ENCODE measurements at regions not wholly inside any gene's neighbourhood (a gene's known extent, or its start where the extent isn't known, plus 50 kb on each side); places are given as distances from the start of the nearest gene placed in this dataset.

DNA sequence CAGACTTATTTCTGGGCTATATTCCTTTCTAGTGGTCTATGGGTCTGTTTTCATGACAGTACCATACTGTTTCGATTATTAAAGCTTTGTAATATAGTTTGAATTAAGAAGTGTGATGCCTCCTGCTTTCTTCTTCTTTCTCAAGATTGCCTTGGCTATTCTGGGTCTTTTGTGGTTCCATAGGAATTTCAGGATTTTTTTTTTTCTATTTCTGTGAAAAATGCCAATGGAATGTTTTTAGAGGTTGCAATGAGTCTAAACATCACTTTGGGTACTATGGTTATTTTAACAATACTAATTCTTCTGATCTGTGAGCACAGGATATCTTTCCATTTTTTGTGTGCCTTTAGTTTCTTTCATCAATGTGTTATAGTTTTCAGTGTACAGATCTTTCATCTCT, 204.3 kb upstream of the HCCS start:
- no peak for TF ChIP-seq POLR2AphosphoS5 (IDR thresholded peaks at IDR 0.05)
- Histone ChIP-seq H3K4me3 (no peak overlapping the region), H3K36me3 (no peaks in the 10 kb centered on the region), H3K4me1 (no peaks in the 10 kb centered on the region), H3K27ac (no peak overlapping the region), H3K27me3 (no peaks in the 10 kb centered on the region), H3K9me3 (no peaks in the 10 kb centered on the region)
- DNase-seq = no peak
- 87 to 96% methylated on average over 1 of the region's 1 CpG for WGBS, 2 donors
- intact Hi-C loops (cut with DNase I) = no loop called here

- no peaks in the 10 kb centered on the region for H3K9me3 ChIP-seq
- intact Hi-C loops (cut with DNase I) = no loop called here
- H3K4me3 ChIP-seq = no peak overlapping the region
- TF ChIP-seq EP300 (IDR thresholded peaks at IDR 0.05) = no peak
- no peak for TF ChIP-seq POLR2AphosphoS5 (IDR thresholded peaks at IDR 0.05)
- H3K36me3 ChIP-seq = no peaks in the 10 kb centered on the region
- H3K27ac ChIP-seq = no peak overlapping the region
- no peak for DNase-seq
- peaks cover 0 to 5% (median 1%) of the 10 kb centered on the region in 4 donors for H3K4me1 ChIP-seq
- H3K27me3 ChIP-seq = no peaks in the 10 kb centered on the region
Observed at GRCh38 chrX:10922159-10922558, 189.0 kb upstream of the HCCS start.

DNA sequence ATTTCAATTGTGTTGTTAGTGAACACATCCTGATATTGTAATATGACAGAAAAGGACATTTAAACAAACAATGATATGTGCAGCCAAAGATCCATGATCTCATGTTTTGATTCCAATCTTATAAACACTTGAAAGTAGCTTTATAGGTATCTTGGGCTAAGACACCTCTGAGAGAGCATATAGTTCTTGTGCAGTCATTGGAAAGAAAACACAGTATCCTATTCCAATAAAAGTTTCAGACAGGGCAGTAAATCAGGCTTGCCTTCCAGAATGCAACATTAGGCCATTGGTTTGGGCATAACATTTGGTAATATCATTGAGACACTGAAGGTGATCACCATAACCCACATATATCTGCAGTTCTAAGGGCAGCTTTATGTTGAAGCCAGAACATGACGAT, 188.3 kb upstream of the HCCS start:
- intact Hi-C loops (cut with DNase I) = no loop called here
- Histone ChIP-seq H3K4me3 (no peak overlapping the region), H3K27me3 (no peaks in the 10 kb centered on the region), H3K36me3 (no peaks in the 10 kb centered on the region), H3K27ac (no peak overlapping the region), H3K9me3 (no peaks in the 10 kb centered on the region), H3K4me1 (peaks cover 0 to 5% (median 1%) of the 10 kb centered on the region in 4 donors)
- WGBS, 2 donors = 76 to 92% methylated on average over 1 of the region's 1 CpG
- TF ChIP-seq POLR2A (IDR thresholded peaks at IDR 0.05) (no peak), CTCF (IDR thresholded peaks at IDR 0.05) (no peak), POLR2AphosphoS5 (IDR thresholded peaks at IDR 0.05) (no peak), EP300 (IDR thresholded peaks at IDR 0.05) (no peak)
- no peak for DNase-seq

GRCh38 chrX:10923466-10923865, 187.7 kb upstream of the HCCS start:
- Histone ChIP-seq H3K27ac (no peak overlapping the region), H3K9me3 (no peaks in the 10 kb centered on the region), H3K27me3 (no peaks in the 10 kb centered on the region), H3K36me3 (no peaks in the 10 kb centered on the region), H3K4me3 (no peak overlapping the region), H3K4me1 (peaks cover 0 to 5% (median 1%) of the 10 kb centered on the region in 4 donors)
- WGBS, 2 donors = 83 to 91% methylated on average over 3 of the region's 3 CpGs
- no peak for TF ChIP-seq EP300 (IDR thresholded peaks at IDR 0.05)
- no peak for TF ChIP-seq POLR2A (IDR thresholded peaks at IDR 0.05)
- TF ChIP-seq CTCF (IDR thresholded peaks at IDR 0.05) = no peak
- no peak for TF ChIP-seq POLR2AphosphoS5 (IDR thresholded peaks at IDR 0.05)
- intact Hi-C loops (cut with DNase I) = no loop called here
- no peak for DNase-seq

GRCh38 chrX:10926404-10926803, 184.7 kb upstream of the HCCS start:
- Histone ChIP-seq H3K27me3 (no peaks in the 10 kb centered on the region), H3K4me1 (peaks cover 0 to 5% (median 1%) of the 10 kb centered on the region in 4 donors), H3K36me3 (no peaks in the 10 kb centered on the region), H3K4me3 (no peak overlapping the region), H3K27ac (no peak overlapping the region), H3K9me3 (no peaks in the 10 kb centered on the region)
- intact Hi-C loops (cut with DNase I) = no loop called here
- DNase-seq = no peak
- 72 to 75% methylated on average over 1 of the region's 1 CpG for WGBS, 2 donors
- TF ChIP-seq EP300 (IDR thresholded peaks at IDR 0.05) (no peak), CTCF (IDR thresholded peaks at IDR 0.05) (no peak), POLR2A (IDR thresholded peaks at IDR 0.05) (no peak), POLR2AphosphoS5 (IDR thresholded peaks at IDR 0.05) (no peak)

- Histone ChIP-seq H3K27ac (no peak overlapping the region), H3K36me3 (no peaks in the 10 kb centered on the region), H3K4me3 (no peak overlapping the region), H3K4me1 (peaks cover 0 to 5% (median 1%) of the 10 kb centered on the region in 4 donors), H3K27me3 (no peaks in the 10 kb centered on the region), H3K9me3 (no peaks in the 10 kb centered on the region)
- TF ChIP-seq EP300 (IDR thresholded peaks at IDR 0.05) (no peak), CTCF (IDR thresholded peaks at IDR 0.05) (no peak), POLR2AphosphoS5 (IDR thresholded peaks at IDR 0.05) (no peak), POLR2A (IDR thresholded peaks at IDR 0.05) (no peak)
- 85 to 94% methylated on average over 1 of the region's 1 CpG for WGBS, 2 donors
- intact Hi-C loops (cut with DNase I) = no loop called here
- no peak for DNase-seq
Observed at GRCh38 chrX:10926891-10927290, 184.2 kb upstream of the HCCS start.
